ENCODE measurements at regions not wholly inside any gene's neighbourhood (a gene's known extent, or its start where the extent isn't known, plus 50 kb on each side); places are given as distances from the start of the nearest gene placed in this dataset.

- TF ChIP-seq, protein P1, sequence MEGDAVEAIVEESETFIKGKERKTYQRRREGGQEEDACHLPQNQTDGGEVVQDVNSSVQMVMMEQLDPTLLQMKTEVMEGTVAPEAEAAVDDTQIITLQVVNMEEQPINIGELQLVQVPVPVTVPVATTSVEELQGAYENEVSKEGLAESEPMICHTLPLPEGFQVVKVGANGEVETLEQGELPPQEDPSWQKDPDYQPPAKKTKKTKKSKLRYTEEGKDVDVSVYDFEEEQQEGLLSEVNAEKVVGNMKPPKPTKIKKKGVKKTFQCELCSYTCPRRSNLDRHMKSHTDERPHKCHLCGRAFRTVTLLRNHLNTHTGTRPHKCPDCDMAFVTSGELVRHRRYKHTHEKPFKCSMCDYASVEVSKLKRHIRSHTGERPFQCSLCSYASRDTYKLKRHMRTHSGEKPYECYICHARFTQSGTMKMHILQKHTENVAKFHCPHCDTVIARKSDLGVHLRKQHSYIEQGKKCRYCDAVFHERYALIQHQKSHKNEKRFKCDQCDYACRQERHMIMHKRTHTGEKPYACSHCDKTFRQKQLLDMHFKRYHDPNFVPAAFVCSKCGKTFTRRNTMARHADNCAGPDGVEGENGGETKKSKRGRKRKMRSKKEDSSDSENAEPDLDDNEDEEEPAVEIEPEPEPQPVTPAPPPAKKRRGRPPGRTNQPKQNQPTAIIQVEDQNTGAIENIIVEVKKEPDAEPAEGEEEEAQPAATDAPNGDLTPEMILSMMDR (IDR thresholded peaks at IDR 0.05; ENCODE audit: control extremely low read depth in 1 of 3, insufficient read depth in 1 of 3, low read depth in 1 of 3, low read length in 3 of 3), result no peak
- TF ChIP-seq, protein P2, sequence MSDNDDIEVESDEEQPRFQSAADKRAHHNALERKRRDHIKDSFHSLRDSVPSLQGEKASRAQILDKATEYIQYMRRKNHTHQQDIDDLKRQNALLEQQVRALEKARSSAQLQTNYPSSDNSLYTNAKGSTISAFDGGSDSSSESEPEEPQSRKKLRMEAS (IDR thresholded peaks at IDR 0.05), result no peak
Measured at GRCh38 chr1:58883888-58884482, 100.1 kb upstream of the JUN start.

All from H1 (cell line).